DOHH2 (cell line): ENCODE measurements at regions not wholly inside any gene's neighbourhood (a gene's known extent, or its start where the extent isn't known, plus 50 kb on each side); places are given as distances from the start of the nearest gene placed in this dataset.
"Not testable (repeated sequence)": the region's sequence is repeated elsewhere in the genome, so short reads cannot be mapped to it uniquely, and the experiment has no call there.

Experiments used
- H3F3A ChIP-seq: fragments of 200-600 bp; sonication (generic), shearing (Covaris generic); 2 replicates; pipeline ENCODE4 v1.6.0; 2016; ENCODE audit warnings: antibody characterized with exemption, mild to moderate bottlenecking; ENCODE audit not compliant: control insufficient read depth, insufficient read depth
- H3K27ac ChIP-seq: fragments of 200-600 bp; sonication (generic); 2 replicates; pipeline ENCODE4 v1.5.1; 2014; ENCODE audit warnings: low read depth, mild to moderate bottlenecking, low read length, moderate library complexity
- H3K27me3 ChIP-seq: fragments of 200-600 bp; sonication (generic); 2 replicates; pipeline ENCODE4 v1.6.1; 2014; ENCODE audit warnings: mild to moderate bottlenecking, low read length, mixed read lengths; ENCODE audit not compliant: control insufficient read depth
- H3K36me3 ChIP-seq: fragments of 200-600 bp; sonication (generic); 2 replicates; pipeline ENCODE4 v1.6.1; 2014; ENCODE audit warnings: mild to moderate bottlenecking, low read length, moderate library complexity, mixed read lengths; ENCODE audit not compliant: control insufficient read depth
- H3K4me1 ChIP-seq: fragments of 200-600 bp; sonication (generic); 2 replicates; pipeline ENCODE4 v1.6.1; 2014; ENCODE audit warnings: mild to moderate bottlenecking, low read length, mixed read lengths; ENCODE audit not compliant: control insufficient read depth
- H3K4me2 ChIP-seq: fragments of 200-600 bp; sonication (generic); 2 replicates; pipeline ENCODE4 v1.6.0; 2014; ENCODE audit warnings: mild to moderate bottlenecking, low read length, moderate library complexity
- H3K4me3 ChIP-seq: fragments of 200-600 bp; sonication (generic); 2 replicates; pipeline ENCODE4 v1.5.1; 2014; ENCODE audit warnings: mild to moderate bottlenecking, low read length, mixed read lengths
- H3K79me2 ChIP-seq: fragments of 200-600 bp; sonication (generic); 2 replicates; pipeline ENCODE4 v1.6.1; 2014; ENCODE audit warnings: mild to moderate bottlenecking, low read length, mixed read lengths; ENCODE audit not compliant: control insufficient read depth
- H3K9me2 ChIP-seq: fragments of 200-600 bp; sonication (generic); replicated peaks from 2 replicates; pipeline ENCODE4 v1.6.1; 2014; ENCODE audit warnings: mild to moderate bottlenecking, low read length, mixed read lengths; ENCODE audit not compliant: control insufficient read depth
- H3K9me3 ChIP-seq: fragments of 200-600 bp; sonication (generic); 2 replicates; pipeline ENCODE4 v1.6.1; 2014; ENCODE audit warnings: antibody characterized with exemption, low read length, mixed read lengths; ENCODE audit not compliant: control insufficient read depth, insufficient read depth
- H4K20me1 ChIP-seq: fragments of 200-600 bp; sonication (generic); 2 replicates; pipeline ENCODE4 v1.6.0; 2014; ENCODE audit warnings: low read depth, mild to moderate bottlenecking, antibody characterized with exemption, low read length, moderate library complexity; ENCODE audit not compliant: control insufficient read depth, insufficient read depth
- CTCF ChIP-seq: fragments of 200-600 bp; sonication (generic); IDR thresholded peaks from one replicate; pipeline ENCODE4 v1.5.1; 2014; ENCODE audit warnings: antibody characterized with exemption, mild to moderate bottlenecking, low read depth, low read length; ENCODE audit not compliant: poor library complexity, severe bottlenecking
- EZH2phosphoT487 ChIP-seq: fragments of 200-600 bp; sonication (generic); IDR thresholded peaks from 2 replicates; pipeline ENCODE4 v1.6.1; 2017; ENCODE audit warnings: borderline replicate concordance, mild to moderate bottlenecking, antibody characterized with exemption, low read length, moderate library complexity, mixed read lengths

- Histone ChIP-seq H3K79me2 (no peaks in the 10 kb centered on the region), H3K4me1 (no peaks in the 10 kb centered on the region), H3K36me3 (no peaks in the 10 kb centered on the region), H3K4me3 (no peak overlapping the region), H3K4me2 (no peak overlapping the region), H3K27me3 (peaks cover 21% of the 10 kb centered on the region), H3K27ac (no peak overlapping the region), H3F3A (no peaks in the 10 kb centered on the region), H3K9me3 (peaks cover 5% of the 10 kb centered on the region; the same call in 1 of the 2 replicates), H3K9me2 (no peaks in the 10 kb centered on the region), H4K20me1 (no peaks in the 10 kb centered on the region)
- TF ChIP-seq CTCF (no peak), EZH2phosphoT487 (no peak)
These were observed 86.5 kb upstream of the ACKR3 start for GRCh38 chr2:236483102-236483501.

GRCh38 chr2:236485519-236485918 lies 84.1 kb upstream of the ACKR3 start:
- peaks cover 21% of the 10 kb centered on the region for H3K27me3 ChIP-seq
- no peaks in the 10 kb centered on the region for H3K9me2 ChIP-seq
- no peaks in the 10 kb centered on the region for H3K4me1 ChIP-seq
- H4K20me1 ChIP-seq: no peaks in the 10 kb centered on the region
- H3K79me2 ChIP-seq: no peaks in the 10 kb centered on the region
- H3K4me3 ChIP-seq: no peak overlapping the region
- H3K4me2 ChIP-seq: no peak overlapping the region
- H3F3A ChIP-seq: no peaks in the 10 kb centered on the region
- TF ChIP-seq EZH2phosphoT487 (no peak), CTCF (no peak)
- H3K27ac ChIP-seq: no peak overlapping the region
- H3K9me3 ChIP-seq: peaks cover 2% of the 10 kb centered on the region; the same call in 1 of the 2 replicates
- H3K36me3 ChIP-seq: no peaks in the 10 kb centered on the region

GRCh38 chr2:236489083-236489482 lies 80.5 kb upstream of the ACKR3 start:
- not testable (repeated sequence) for H3K4me1 ChIP-seq, H3K9me2 ChIP-seq, H3K27ac ChIP-seq, H3K4me3 ChIP-seq, H3F3A ChIP-seq, H3K36me3 ChIP-seq, H4K20me1 ChIP-seq, H3K9me3 ChIP-seq, H3K4me2 ChIP-seq, H3K79me2 ChIP-seq
- peaks cover 16% of the 10 kb centered on the region for H3K27me3 ChIP-seq

- Histone ChIP-seq H3K4me1 (no peaks in the 10 kb centered on the region), H3K9me2 (no peaks in the 10 kb centered on the region), H3K4me2 (no peak overlapping the region), H3K27me3 (peaks cover 11% of the 10 kb centered on the region; the same call in 1 of the 2 replicates), H3K4me3 (no peak overlapping the region), H3K36me3 (no peaks in the 10 kb centered on the region), H3K27ac (no peak overlapping the region), H3K79me2 (no peaks in the 10 kb centered on the region), H3F3A (no peaks in the 10 kb centered on the region), H4K20me1 (no peaks in the 10 kb centered on the region), H3K9me3 (no peaks in the 10 kb centered on the region)
- TF ChIP-seq CTCF: no peak
- no peak for TF ChIP-seq EZH2phosphoT487
These were observed 79.7 kb upstream of the ACKR3 start for GRCh38 chr2:236489895-236490404.
